A673 (cell line): ENCODE measurements at regions not wholly inside any gene's neighbourhood (a gene's known extent, or its start where the extent isn't known, plus 50 kb on each side); places are given as distances from the start of the nearest gene placed in this dataset.

Experiments used
- CTCF ChIP-seq: fragments of 300-800, 200-600 bp; sonication (generic); conservative IDR thresholded peaks from 2 replicates; pipeline ENCODE4 v1.5.1; 2017; ENCODE audit warnings: low read depth, mild to moderate bottlenecking, antibody characterized with exemption, low read length, moderate library complexity, mixed read lengths
- EZH2 ChIP-seq: fragments of 200-600 bp; sonication (generic); IDR thresholded peaks from 2 replicates; pipeline ENCODE4 v1.6.1; 2017; ENCODE audit warnings: borderline replicate concordance, low read depth, mild to moderate bottlenecking, mixed read lengths, antibody characterized with exemption, low read length; ENCODE audit not compliant: poor library complexity, severe bottlenecking

GRCh38 chrX:87755493-87755892, 237.9 kb downstream of the KLHL4 start:
- TF ChIP-seq CTCF, result no peak
- TF ChIP-seq EZH2, result no peak
